Sigmoid colon (tissue), 4 donors: ENCODE measurements at regions not wholly inside any gene's neighbourhood (a gene's known extent, or its start where the extent isn't known, plus 50 kb on each side); places are given as distances from the start of the nearest gene placed in this dataset.

ENCODE experiments used
- CTCF ChIP-seq, 4 experiments: fragments of 450-650 bp in 3 of 4; fragments of 200-600 bp in 1 of 4; IDR thresholded peaks; one replicate each; pipeline ENCODE4 v1.5.1; 2016 to 2019; ENCODE audit warnings: antibody characterized with exemption in 4 of 4, mild to moderate bottlenecking in 3 of 4, moderate library complexity in 2 of 4
- EP300 ChIP-seq, 4 donors: sonication (generic); formaldehyde crosslinking; IDR thresholded peaks; one replicate each; pipeline ENCODE4 v1.6.1; 2017; ENCODE audit warnings: antibody characterized with exemption in 4 of 4
- POLR2A ChIP-seq, 2 donors: fragments of 450-650 bp; IDR thresholded peaks; one replicate each; pipeline ENCODE4 v1.6.1; 2016; ENCODE audit warnings: antibody characterized with exemption in 2 of 2, mild to moderate bottlenecking in 2 of 2, moderate library complexity in 2 of 2
- POLR2AphosphoS5 ChIP-seq, 4 donors: sonication (generic); formaldehyde crosslinking; IDR thresholded peaks; one replicate each; pipeline ENCODE4 v1.6.1; 2017; ENCODE audit warnings: antibody characterized with exemption in 4 of 4

- TF ChIP-seq CTCF (IDR thresholded peaks at IDR 0.05) (no peak), POLR2A (IDR thresholded peaks at IDR 0.05) (no peak), EP300 (IDR thresholded peaks at IDR 0.05) (no peak), POLR2AphosphoS5 (IDR thresholded peaks at IDR 0.05) (no peak)
Observed at GRCh38 chr7:1377111-1377909, 82.0 kb downstream of the MICALL2 start.
